HG02759 (cell line): ENCODE measurements at regions not wholly inside any gene's neighbourhood (a gene's known extent, or its start where the extent isn't known, plus 50 kb on each side); places are given as distances from the start of the nearest gene placed in this dataset.
"Not testable (repeated sequence)": the region's sequence is repeated elsewhere in the genome, so short reads cannot be mapped to it uniquely, and the experiment has no call there.

ENCODE experiments used
- ATAC-seq: cut with Tn5 transposase; IDR thresholded peaks from one replicate; pipeline ENCODE4 v1.9.1; 2021; ENCODE audit warnings: mild to moderate bottlenecking, moderate library complexity; ENCODE audit not compliant: unreplicated experiment

- ATAC-seq: no peak
Observed at GRCh38 chr6:12348530-12349511, 58.7 kb downstream of the EDN1 start.

GRCh38 chr6:12350644-12351170, 60.5 kb downstream of the EDN1 start:
- no peak for ATAC-seq

GRCh38 chr6:12351672-12352071, 61.5 kb downstream of the EDN1 start:
- no peak for ATAC-seq

GRCh38 chr6:12353731-12354130, 63.6 kb downstream of the EDN1 start:
- no peak for ATAC-seq

- ATAC-seq: peak; percentile 56
Observed at GRCh38 chr6:12354499-12354898, 64.3 kb downstream of the EDN1 start.

GRCh38 chr6:12355354-12355753, 65.2 kb downstream of the EDN1 start:
- peak; percentile 31 for ATAC-seq

- no peak for ATAC-seq
Observed at GRCh38 chr6:12356431-12356830, 66.3 kb downstream of the EDN1 start.

- ATAC-seq: peak; percentile 67
Observed at GRCh38 chr6:12356983-12357972, 67.1 kb downstream of the EDN1 start.

GRCh38 chr6:12359036-12359435, 68.9 kb downstream of the EDN1 start:
- ATAC-seq: no peak

- no peak for ATAC-seq
Observed at GRCh38 chr6:12361042-12361765, 71.0 kb downstream of the EDN1 start.

- ATAC-seq: not testable (repeated sequence)
Observed at GRCh38 chr6:12363277-12363650, 73.1 kb downstream of the EDN1 start.

- peak; percentile 78 for ATAC-seq
Observed at GRCh38 chr6:12363651-12364381, 73.7 kb downstream of the EDN1 start.

- no peak for ATAC-seq
Observed at GRCh38 chr6:12364621-12365020, 74.5 kb downstream of the EDN1 start.

GRCh38 chr6:12366731-12367130, 76.6 kb downstream of the EDN1 start:
- no peak for ATAC-seq

GRCh38 chr6:12367412-12367811, 77.3 kb downstream of the EDN1 start:
- no peak for ATAC-seq

- no peak for ATAC-seq
Observed at GRCh38 chr6:12369355-12369754, 79.2 kb downstream of the EDN1 start.

- peak; percentile 78 for ATAC-seq
Observed at GRCh38 chr6:12369781-12370262, 79.7 kb downstream of the EDN1 start.

GRCh38 chr6:12371151-12371550, 81.0 kb downstream of the EDN1 start:
- ATAC-seq: peak; percentile 15

GRCh38 chr6:12371641-12372146, 81.5 kb downstream of the EDN1 start:
- ATAC-seq: peak; percentile 49
